Stimulated activated CD8-positive, alpha-beta memory T cell treated with anti-CD3 and anti-CD28 coated beads, Interleukin-15, amount 100 ng/mL, for 24 hours (primary cell): ENCODE measurements at regions not wholly inside any gene's neighbourhood (a gene's known extent, or its start where the extent isn't known, plus 50 kb on each side); places are given as distances from the start of the nearest gene placed in this dataset.

Source experiments
- DNase-seq: peaks from one replicate; pipeline ENCODE4 v3.0.0-alpha.2; 2020; ENCODE audit warnings: low read depth

DNA sequence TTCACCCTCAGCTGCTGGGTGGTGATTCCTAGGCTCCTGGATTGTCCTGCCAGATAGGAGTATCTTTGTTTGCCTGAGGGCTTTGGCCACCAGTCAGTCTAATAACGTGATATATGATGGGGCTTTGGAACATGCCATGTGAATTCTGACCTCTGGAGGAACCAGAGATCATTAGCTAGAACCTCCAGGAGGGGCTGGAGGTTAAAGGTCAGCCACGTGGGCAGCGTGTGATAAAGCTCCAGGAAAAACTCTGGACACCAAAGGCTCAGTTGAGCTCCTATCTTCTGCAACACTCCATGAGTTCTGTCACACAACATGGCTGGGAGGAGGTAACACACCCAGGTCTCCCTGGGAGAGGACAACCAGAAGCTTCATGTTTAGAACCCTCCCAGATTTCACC, 251.1 kb downstream of the DAD1 start:
- no peak for DNase-seq

DNA sequence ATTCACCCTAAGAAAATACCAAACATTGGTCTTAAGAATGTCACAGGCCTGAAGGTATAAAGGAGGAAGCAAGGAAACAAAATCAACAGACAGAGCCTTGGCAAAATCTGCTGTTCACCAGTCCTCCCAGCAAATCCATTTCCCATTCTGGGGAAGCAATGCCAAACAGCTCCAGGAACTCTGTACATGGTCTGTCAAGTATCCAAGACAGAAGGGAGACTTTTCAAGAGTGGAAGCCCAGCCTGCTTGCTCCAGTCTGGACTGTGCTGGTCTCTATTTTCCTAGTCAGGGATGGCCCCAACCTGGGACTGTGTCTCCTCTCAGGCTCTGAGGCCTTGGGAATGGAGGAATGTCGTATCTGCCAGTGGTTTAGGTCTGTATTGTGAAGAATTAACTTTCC, 251.5 kb downstream of the DAD1 start:
- DNase-seq: no peak

DNA sequence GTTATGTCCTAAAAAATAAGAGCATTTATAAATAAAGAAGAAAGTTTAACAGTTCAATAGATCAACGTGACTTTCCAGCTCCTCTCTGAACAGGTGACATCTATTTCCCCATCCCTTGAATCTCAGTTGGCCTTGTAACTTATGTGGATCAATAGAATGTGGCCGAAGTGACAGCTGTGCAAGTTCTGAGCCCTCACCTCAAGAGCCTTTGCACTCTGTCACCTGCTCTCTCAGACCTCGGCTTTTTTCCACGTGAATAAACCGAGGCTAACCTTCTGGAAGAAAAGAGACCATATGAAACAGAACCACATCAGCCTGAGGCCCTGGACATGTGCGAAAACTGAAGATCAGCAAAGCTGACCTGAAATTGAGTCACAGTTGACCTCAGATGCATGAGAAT, 253.0 kb downstream of the DAD1 start:
- DNase-seq: no peak

DNA sequence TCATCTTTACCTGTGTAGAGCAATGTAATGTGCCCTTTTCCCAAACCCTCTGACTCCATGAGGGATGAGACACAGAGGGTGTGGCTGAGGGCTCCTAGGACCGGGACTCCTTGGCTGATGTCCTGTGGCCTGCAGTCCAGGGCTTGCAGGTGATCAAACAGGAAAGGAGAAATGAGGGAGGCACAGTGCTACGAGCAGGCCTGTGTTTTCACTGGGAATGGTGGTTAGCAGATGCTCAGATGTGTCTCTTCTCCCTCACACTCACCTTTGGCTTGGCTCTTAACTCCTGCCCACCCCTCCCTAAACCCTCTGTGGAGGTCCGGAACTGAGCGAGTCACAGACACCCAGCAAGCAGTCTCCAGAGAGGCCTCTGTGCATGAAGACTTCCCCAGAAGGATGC, 254.4 kb downstream of the DAD1 start:
- no peak for DNase-seq

DNA sequence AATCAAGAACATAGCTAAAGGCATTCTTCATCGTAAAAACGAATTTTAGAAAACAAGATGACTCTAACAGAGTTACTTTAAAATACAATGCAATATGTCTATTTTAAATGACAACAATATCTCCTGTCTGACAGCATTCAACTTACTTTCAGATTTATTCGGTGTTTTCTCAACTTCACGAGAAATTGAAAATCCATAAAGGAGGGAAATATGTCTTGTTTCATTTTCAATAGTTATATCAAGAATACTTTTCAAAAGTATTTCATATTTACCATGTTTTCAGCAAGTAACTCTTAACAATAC, 254.8 kb downstream of the DAD1 start:
- no peak for DNase-seq

DNA sequence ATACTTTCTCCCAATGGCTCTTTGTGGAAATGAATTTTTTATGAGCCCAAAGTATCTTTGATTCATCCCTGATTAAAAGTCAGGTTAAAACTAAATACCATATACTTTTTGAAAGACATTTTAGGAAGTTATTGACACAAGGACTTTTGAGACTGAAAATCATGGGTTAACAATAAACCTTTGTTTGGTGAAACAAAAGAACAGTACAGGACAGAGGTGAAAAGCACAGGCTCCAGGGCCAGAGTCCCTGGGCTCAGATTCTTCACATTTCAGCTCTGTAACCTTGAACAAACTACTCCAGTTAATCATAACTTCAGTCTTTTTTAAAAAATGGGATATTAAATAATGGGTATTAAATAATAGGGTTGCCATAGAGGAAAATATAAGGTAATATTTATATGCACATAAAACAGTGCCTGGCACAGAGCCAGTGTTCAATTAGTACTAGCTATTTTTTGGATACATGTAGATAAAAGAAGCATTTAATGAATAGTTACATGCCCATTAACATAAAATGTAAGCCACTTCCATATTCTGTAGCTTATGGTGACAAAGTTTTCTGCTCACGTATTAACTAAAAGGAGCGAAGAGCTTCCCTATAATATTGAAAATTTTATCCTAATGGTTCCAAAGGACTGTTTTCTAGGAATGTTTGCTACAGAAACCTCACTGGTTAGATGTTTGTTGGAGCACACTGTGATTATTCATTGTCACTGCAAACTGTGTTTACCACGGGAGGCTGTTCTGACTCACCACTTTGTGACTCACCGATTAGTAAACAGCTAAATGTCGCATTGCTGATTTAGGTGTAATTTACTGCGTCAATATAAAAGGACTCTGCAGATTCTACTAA, 255.4 kb downstream of the DAD1 start:
- no peak for DNase-seq

DNA sequence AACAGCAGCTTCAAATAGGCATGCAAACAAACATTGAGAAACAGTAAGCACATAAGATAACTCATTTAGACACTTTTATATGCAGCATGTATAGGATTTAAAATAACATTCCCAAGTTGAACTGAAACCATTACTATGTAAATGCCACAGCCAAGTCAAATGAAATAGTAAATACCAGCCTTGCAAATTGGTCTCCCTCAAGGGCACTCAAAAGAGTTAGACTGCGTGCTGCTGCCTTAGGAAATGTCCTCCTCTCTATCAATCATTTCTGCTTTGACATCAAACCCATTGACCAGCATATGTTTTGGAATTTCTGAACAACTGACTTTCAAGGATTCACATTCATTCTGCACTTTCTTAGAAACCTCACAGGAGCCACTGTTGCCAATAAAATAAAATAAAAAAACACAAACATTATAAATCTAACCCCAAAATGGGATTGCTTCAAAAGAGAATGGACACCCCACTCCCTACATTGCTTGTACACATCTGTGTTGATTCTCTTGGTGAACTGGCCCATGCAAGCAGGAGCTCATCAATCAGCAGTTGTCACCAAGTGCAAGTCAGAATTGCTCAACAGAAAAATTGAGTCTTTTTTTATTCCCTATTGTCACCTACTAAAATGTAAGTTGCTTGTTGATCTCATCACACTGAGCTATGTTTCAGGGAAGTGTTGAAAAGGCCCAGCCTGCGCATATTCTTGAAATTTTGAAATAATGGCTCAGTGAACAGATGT, 256.2 kb downstream of the DAD1 start:
- no peak for DNase-seq

DNA sequence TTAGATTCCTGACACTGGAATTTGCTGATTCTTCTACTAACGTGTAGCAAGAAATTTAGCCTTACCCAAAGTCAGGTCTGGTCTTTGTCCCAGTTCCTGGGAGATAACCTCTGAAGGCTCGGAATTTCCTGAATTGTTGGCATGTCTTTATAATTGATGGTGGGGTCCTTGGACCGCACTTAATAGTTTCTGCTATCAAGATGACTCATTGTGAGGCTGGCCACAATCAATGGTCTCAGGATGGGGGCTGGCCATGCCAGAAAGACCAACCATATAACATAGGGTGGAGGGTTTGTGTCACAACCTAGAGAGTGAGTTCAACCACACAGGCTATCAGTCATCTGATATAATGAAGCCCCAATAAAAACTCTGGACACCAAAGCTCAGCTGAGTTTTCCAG, 259.7 kb downstream of the DAD1 start:
- DNase-seq: no peak

DNA sequence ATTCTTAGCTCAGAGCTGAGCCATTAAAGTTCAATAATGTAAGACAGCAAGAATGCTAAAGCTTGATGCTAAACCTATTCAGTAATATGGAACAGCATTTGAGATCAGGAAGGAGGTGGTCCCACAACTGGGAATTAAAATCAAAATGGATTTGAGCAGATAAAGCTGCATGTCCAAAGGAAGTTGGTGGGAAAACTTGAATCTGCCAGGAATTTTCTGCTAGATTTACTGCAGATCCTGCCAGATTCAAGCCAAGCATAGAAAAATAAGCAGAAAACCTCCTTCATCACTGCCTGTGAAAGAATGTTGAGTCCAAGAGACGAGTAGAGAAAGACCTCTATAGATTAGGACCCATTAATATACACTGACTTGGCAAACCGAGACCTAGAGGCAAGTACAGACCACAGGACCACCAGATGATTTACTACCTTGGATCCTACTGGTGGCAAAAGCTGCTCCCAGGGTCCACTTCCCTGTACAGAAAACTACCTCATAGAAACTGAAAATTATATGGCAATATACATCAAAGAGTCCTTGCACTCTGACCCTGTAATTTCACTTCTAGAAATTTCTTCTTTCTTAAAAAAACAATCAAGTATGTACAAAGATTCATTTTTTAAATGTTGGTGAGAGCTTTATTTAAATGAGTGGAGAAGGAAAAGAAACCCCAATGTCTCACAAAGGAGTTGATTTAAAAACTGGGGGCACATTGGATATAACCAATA, 263.2 kb downstream of the DAD1 start:
- no peak for DNase-seq

DNA sequence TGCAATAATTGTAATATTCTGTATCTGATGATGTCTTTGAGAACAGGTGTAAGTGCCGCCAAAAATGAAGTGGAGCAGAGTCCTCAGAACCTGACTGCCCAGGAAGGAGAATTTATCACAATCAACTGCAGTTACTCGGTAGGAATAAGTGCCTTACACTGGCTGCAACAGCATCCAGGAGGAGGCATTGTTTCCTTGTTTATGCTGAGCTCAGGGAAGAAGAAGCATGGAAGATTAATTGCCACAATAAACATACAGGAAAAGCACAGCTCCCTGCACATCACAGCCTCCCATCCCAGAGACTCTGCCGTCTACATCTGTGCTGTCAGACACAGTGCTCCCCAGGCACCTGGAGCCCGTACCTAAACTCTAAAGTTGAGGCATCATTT, 268.7 kb downstream of the DAD1 start:
- DNase-seq: no peak

DNA sequence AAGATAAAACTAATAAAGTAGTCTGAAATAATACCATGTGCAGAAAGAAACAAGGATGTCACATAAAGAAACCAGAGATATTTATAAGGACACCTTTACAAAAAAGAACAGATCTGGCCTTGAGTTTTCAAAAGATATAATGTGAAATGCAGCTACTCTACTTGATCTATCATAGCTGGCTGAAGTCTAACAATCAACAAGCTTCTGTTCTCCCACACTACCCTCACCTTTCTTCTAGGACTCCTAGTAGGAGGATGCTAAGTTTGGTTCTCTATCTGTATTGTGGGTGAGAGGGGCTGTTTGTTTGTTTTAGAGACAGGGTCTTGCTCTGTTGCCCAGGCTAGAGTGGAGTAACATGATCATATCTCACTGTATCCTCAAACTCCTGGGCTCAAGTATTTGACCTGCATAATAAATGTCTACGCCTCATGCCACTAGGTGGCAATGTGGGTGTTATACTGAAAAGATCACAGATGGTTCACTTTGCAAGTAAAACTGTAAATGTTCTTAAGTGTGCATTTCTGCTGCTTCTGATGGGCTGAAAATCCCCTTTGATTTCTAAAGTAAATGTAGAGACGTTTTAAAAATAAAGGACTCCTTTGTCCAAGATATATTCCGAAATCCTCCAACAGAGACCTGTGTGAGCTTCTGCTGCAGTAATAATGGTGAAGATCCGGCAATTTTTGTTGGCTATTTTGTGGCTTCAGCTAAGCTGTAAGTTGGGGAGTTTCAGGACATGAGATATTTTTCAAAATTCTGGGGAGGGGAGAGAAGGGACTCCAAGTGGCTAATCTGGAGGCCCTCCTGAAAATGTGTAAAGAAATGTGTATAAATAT, 269.3 kb downstream of the DAD1 start:
- DNase-seq: no peak

DNA sequence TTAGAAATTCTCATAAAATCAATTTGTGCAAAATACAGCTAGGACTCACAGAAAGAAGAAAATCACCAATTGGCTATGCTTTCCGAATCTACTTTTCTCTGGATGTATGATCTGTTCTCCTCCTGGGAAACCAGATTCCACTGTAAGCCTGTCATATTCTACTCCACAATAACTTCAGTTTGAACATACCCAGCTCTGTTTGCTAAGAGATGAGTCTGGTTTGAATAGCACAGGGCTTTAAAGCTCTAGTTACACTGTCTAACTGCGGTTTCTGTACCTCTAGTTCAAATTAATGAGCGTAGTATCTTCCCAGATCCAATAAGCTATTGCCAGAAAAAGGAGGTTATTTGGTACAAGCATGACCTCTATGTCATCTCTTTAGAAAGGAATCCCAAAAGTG, 270.1 kb downstream of the DAD1 start:
- DNase-seq: no peak

DNA sequence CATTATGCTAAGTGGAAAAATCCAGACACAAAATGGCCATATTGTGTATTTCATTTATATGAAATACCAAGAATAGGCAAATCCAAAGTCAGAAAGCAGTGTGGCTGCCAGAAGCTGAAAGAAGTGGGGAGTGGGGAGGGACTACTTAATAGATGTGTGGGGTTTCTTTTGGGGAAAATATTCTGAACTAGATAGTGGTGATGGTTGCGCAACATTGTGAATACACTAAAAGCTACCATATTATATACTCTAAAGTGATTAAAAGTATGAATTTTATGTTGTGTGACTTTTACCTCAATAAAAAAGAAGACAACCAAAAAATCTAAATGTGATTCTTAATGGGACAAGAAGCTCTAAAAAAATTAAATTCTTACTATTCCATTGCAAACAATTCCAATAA, 272.6 kb downstream of the DAD1 start:
- DNase-seq: no peak

DNA sequence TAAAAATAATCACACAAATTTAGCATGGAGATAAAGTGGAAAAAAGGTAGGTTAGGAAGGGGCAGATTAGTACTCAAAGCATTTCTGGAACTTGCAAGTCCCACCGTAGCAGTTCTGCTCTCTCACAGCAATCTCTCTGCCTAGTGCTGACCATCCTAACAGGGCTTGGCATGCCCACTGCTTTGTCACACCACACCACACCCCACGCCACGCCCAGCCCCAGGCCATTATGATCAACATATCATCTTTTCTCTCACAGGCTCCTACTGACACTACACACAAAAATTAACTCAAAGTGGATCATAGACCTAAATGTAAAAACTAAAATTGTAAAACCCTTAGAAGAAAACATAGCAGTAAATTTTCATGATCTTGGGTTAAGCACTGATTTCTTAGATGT, 273.7 kb downstream of the DAD1 start:
- DNase-seq: no peak

DNA sequence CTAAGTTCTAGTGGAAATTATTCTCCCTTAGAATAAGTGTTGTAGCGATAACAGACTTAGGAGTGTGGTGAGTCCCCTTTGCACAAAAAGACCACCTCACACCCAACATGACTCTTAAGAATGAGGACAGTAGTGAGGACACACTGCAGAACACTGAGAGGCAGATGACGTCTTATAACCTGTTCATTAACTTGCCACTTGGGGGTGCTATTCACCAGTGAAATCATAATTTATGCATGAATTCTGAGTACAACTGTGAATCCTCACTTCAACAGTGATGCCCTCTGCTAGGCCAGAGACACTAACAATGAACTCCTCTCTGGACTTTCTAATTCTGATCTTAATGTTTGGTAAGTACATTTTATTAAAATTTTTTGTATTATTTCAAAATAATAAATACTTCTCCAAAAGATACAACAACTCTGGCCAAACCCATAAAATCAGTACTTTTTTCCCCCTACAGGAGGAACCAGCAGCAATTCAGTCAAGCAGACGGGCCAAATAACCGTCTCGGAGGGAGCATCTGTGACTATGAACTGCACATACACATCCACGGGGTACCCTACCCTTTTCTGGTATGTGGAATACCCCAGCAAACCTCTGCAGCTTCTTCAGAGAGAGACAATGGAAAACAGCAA, 274.7 kb downstream of the DAD1 start:
- DNase-seq: no peak

DNA sequence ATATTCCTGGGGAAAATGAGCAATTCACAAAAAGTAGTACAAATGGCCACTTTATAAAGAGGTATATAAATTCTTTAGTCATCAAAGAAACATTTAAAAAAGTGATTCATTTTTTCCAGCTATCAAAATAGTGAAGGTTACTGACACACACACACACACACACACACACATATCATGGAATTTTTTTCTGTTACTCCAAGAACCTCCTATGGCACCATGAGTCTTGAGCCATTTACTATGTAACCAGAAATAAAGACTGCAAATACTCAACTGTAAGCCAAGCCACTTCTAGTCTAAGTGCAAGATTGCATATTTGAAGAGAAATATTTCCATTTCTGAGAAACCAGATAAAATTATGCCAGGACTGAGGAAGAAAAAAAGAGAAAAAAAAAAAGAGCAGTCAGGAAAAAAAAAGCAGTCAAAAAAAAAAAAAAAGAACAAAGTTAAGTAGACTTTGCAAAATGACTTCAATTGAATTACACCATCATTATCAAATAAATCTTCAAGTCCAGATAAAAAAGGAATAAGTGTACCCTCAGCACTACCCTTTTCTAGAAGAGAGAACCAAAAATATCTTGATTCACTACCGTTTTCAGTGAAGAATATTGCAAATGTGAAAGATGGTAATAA, 275.7 kb downstream of the DAD1 start:
- no peak for DNase-seq

DNA sequence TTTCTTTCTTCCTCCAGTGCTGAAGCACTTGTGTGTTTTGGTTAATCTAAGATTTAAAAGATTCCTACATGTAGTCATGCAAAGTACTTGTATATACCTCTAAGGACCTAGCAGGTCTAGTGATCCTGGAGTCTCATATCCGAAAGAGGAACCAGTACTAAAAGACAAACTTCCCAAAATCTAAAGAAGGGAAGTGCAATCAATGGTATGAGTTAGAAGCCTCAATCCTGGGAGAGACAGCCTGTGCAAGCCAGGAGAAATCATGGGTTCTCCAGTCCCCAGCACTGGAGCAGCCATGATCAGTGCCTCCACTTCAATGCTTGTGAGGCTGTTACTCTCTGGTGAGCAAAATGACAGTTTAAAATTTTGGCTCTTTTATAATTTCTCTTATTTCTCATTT, 277.4 kb downstream of the DAD1 start:
- no peak for DNase-seq

DNA sequence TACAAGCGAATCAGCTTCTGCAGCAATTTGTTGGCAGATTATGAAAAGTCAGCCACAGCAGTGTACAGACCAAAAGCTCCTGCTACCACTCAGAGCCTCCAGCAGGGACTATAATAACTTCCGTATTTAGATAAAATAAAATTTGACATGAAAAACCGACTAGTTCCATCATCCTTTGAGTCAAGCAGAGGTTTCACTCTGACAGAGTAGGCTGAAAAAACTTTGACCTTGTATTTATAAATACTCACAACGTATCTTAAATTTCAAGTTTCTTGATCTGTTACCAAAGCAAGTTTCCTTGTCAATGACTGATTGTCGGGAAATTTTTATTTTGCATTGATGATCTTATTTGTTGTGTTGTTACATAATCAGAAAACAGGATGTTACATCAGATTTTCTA, 283.4 kb downstream of the DAD1 start:
- DNase-seq: no peak

DNA sequence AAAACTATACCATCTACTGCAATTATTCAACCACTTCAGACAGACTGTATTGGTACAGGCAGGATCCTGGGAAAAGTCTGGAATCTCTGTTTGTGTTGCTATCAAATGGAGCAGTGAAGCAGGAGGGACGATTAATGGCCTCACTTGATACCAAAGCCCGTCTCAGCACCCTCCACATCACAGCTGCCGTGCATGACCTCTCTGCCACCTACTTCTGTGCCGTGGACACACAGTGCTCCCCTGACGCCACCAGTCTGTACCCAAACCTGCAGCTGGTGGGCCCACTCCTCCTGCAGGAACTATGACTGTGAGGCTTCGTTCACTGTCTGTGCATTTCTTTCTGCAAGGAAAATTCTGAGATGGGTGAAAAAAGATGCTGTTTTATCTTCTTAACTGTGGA, 284.7 kb downstream of the DAD1 start:
- no peak for DNase-seq

DNA sequence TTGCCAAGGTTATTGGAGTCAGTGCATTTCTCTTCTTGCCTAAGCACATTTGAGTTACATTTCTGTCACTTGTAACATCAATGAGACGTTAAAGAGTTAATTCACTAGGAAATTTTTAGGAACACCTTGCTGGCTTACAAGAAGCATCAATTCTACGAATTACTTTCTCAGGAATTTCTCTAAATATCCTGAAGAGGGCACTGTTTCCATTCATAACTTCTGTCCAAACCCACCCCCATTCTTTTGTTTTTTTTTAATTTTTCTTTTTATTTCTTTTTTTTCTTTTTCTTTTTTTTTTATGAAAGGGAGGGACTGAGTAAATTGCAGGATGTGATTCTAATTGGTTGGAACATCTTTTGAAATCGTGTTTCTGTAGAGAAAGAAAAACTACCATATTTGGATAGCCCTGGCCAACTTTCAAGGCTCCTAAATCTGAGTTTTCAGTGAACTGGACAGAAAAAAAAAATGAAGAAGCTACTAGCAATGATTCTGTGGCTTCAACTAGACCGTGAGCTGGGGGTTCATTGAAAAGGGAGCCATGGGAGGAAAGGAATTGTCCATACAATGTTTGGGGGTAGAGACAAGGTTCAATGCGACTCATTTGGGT, 285.3 kb downstream of the DAD1 start:
- no peak for DNase-seq

DNA sequence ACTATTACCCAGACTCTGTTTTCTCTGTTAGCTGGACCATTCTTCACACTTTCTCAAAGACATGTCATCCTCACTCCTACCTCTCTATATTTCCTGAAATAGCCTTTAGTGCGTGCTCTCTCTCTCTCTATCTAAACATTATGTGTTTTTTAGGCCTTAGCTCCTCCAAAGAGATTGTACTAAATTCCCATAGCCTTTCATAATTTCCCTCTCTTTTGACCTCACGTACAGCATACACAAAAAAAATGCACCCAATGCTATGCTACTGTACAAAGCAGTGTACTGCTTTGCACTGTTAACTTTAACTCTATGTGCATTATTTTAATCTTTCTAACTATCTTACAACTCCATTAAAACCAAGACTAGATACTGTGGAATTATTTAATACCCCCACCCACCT, 288.4 kb downstream of the DAD1 start:
- no peak for DNase-seq
